CD4-positive, alpha-beta T cell treated with Interleukin-1 beta for 1 hour (primary cell): ENCODE measurements at regions not wholly inside any gene's neighbourhood (a gene's known extent, or its start where the extent isn't known, plus 50 kb on each side); places are given as distances from the start of the nearest gene placed in this dataset.

Experiments used
- DNase-seq, 2 donors: peaks; one replicate each; pipeline ENCODE4 v3.0.0-alpha.2; 2020 to 2022

- no peak for DNase-seq
These were observed 213.4 kb downstream of the PLK2 start for GRCh38 chr5:58246461-58246944.

DNA sequence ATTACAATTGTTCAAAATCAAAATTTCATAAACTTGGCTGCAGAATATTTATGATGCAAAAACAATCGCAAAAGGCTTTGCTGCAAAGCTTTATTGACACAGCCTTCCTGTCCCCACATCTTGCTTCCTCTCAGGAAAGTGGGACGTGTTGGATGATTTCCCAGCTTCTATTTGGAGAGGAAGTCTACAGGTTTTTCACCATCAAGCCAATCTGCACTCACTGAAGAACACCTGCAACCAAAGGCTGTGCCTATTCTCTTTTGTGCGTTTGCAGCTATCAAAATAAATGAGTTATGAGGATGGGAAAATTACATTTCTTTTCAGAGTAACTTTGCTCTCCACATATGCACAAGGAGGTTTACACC, 214.4 kb downstream of the PLK2 start:
- no peak for DNase-seq

GRCh38 chr5:58244819-58245475, 214.9 kb downstream of the PLK2 start:
- no peak for DNase-seq

- DNase-seq: no peak
These were observed 218.5 kb downstream of the PLK2 start for GRCh38 chr5:58241389-58241788.

GRCh38 chr5:58240322-58240721, 219.6 kb downstream of the PLK2 start:
- DNase-seq: no peak

GRCh38 chr5:58239731-58240130, 220.2 kb downstream of the PLK2 start:
- no peak for DNase-seq

DNA sequence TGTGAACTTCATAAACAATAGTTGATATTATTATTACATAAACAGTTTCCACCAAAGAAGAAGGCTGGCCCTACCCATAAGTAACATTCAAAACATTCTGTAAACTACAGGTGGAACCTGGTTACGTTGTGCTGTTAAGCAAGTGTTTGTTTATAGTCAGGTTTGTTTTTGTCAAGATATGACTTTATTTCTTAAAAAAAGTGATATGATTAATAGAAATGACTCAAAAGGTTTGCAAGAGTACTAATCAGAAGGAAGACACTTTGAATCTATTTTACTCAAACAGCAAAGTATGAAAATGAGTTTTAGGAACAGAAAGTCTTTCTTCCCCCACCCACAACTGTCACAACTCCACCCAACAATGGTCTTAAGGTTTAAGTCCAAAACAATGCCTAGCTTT, 220.8 kb downstream of the PLK2 start:
- DNase-seq: no peak

DNA sequence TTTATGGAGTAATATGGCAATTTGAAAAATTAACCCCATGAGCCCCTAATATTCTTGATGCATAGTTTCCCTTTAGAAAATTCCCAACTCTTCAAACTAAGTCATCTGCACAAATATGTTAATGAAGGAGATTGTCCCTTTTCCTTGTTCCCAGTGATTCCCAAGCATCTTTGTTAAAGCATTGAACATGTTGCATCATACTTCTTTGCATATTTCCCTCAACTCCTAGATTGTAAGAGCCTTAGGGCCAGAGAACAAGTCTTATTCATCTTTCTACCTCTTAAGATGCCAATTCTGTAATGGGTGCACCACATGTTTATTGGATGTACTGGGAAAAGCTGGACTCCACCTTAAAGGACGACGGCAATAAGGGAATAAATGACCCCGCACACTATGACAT, 223.4 kb downstream of the PLK2 start:
- DNase-seq: no peak

GRCh38 chr5:58235299-58235698, 224.6 kb downstream of the PLK2 start:
- DNase-seq: peak in 1 of 2 donors; percentile 25

DNA sequence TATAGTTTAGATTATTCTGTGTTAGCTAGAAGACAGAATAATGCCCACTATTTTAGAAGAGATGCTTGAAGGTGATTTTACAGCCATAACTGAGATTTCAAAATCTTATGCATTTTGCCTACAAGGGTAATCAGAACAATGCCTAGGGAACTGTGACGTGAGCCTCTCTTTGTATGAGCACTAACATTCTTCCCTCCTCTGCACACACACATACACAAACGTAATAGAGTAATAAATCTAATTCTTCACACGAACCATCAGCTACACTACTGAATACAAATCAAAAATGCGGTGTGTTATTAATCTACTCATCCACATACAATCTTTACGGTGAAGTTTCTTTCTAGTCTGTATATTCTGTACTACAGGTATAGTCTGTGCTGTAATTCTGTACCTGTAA, 227.8 kb downstream of the PLK2 start:
- DNase-seq: no peak

GRCh38 chr5:58231041-58231440, 228.8 kb downstream of the PLK2 start:
- DNase-seq: no peak

- no peak for DNase-seq
These were observed 231.0 kb downstream of the PLK2 start for GRCh38 chr5:58228896-58229295.

- no peak for DNase-seq
These were observed 232.0 kb downstream of the PLK2 start for GRCh38 chr5:58227858-58228257.

DNA sequence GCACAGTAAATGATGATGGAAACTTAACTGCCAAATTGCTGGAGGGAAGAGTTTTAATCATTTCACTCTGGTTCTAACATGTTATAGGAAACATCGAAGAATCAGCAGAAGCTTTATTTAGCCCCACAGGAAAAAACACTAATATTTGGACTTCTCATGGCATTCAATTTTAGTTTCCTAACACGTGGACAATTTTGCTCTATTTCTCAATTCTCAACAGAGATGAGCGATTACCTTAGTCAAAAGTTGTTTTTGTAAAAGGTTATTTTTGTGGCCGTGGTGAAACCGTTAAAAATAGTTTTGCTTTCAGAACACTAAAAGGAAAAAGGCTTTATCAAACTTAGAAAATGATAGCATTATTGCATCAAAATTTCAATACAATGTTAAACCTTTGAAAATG, 235.2 kb downstream of the PLK2 start:
- no peak for DNase-seq

DNA sequence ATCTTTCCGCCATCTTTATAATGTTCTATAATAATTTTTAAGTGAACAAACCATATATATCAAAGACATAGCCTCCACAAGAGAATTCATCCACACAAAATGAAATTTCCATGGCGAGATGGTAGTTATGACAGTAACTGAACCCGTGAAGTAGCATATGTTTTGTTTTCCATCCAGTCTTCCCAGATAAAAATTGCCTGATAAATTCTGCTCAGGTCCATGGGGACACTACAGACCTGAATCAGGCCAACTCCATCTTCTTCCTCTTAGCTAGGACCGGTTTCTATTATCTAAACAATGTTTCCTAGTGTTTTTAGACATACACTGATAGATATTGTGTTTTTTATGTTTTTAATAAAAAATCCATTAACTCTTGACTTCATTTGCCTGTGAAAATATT, 235.7 kb downstream of the PLK2 start:
- no peak for DNase-seq

- no peak for DNase-seq
These were observed 244.5 kb downstream of the PLK2 start for GRCh38 chr5:58215364-58215763.

DNA sequence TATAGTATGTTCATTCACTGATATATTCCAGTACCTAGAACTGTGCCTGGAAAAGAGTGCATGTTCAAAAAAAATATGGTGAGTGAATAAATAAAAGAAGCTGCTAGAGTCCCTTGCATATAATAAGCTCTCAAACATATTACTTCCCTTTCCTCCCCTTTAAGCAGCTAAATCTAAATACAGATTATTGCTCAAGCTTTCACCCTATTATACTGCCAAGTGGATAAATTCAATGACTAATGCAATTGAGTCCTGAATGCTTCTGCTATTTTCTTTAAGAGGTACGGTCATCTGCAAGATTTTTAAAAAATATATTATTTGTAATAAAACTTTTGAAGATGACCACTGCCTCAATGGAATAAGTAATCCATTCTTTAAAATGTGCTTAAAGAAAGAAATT, 248.4 kb downstream of the PLK2 start:
- DNase-seq: no peak

DNA sequence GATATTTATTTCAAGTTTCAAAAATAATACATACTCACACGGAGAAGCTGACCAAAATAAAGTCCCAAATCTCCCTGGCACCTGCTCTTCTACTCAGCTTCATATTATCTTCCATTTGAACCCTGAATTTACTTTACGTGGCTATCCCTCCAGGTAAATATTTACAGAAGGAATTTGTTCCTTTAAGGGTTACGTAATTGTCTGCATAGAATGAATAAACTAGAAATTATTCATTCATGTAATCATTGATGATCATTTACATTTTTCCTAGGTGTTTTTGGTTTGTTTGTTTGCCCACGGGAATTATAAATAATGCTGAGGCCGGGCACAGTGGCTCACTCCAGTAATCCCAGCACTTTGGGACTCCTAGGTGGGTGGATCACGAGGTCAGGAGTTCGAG, 251.2 kb downstream of the PLK2 start:
- DNase-seq: no peak

DNA sequence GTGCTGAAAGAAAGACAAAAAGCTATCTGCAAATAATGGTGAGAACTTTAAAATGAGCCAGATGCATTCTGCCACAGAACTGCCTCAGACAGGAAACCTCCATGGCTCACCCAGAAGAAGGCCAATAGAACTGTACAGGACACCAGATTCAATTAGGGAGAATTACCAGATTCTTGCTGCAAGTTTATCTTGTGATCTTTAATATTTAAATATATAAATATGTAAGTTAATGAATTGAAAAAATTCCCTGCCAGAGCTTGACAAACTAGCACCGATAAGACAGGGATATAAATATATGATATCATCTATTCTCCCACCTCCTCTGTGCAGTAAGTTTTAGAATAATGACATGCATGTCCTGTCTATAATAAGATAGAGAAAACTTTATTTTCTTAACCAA, 252.8 kb downstream of the PLK2 start:
- DNase-seq: no peak

- no peak for DNase-seq
These were observed 254.9 kb downstream of the PLK2 start for GRCh38 chr5:58204966-58205365.

GRCh38 chr5:58202941-58203444, 256.9 kb downstream of the PLK2 start:
- no peak for DNase-seq

- DNase-seq: no peak
These were observed 257.8 kb downstream of the PLK2 start for GRCh38 chr5:58201922-58202648.

DNA sequence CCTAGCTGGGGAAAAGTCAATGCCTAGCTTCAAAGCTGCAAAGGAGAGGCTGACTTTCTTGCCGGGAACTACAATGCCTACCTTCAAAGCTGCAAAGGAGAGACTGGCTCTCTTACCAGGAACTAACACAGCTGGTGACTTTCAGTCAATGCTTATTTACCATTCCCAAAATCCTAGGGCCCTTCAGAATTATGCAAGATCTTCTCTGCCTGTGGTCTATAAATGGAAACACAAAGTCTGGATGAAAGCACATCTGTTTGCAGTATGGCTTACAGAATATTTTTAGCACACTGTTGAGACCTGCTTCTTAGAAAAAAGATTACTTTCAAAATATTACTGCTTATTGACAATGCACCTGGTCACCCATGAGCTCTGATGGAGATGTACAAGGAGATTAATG, 259.4 kb downstream of the PLK2 start:
- DNase-seq: no peak

DNA sequence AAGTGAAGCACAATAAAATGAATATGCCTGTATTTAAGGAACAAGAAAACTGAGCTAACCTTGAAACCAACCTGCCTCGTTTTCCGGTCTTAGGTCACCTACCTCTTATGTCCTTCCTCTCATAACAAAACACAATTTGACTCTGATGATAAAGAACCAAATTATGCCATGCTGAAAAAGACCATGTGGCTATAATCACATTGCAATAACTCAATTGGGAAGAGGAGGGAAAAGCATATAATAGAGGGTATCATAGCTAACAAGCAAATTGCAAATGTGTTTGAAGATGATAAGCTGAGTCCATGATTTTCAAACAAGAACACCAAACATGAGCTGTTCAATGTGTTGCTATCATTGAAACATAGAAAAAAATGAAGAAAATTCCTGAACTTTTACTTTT, 260.8 kb downstream of the PLK2 start:
- DNase-seq: no peak

GRCh38 chr5:58198330-58198729, 261.6 kb downstream of the PLK2 start:
- no peak for DNase-seq
